Fibroblast of the aortic adventitia (primary cell): ENCODE measurements at regions not wholly inside any gene's neighbourhood (a gene's known extent, or its start where the extent isn't known, plus 50 kb on each side); places are given as distances from the start of the nearest gene placed in this dataset.

ENCODE experiments used
- DNase-seq: peaks from one replicate; pipeline ENCODE4 v3.0.0-alpha.2; 2010; ENCODE audit warnings: low read depth
- H3K4me3 ChIP-seq: 2 replicates; pipeline ENCODE4 v1.5.1; 2011; ENCODE audit warnings: low read depth, mild to moderate bottlenecking, control low read depth, low read length, moderate library complexity
- TF ChIP-seq, protein P1 (sequence below): IDR thresholded peaks from 2 replicates; pipeline ENCODE4 v1.5.1; 2011; ENCODE audit warnings: mild to moderate bottlenecking, low read length, control low read depth, inconsistent platforms; ENCODE audit not compliant: insufficient read depth

DNA sequence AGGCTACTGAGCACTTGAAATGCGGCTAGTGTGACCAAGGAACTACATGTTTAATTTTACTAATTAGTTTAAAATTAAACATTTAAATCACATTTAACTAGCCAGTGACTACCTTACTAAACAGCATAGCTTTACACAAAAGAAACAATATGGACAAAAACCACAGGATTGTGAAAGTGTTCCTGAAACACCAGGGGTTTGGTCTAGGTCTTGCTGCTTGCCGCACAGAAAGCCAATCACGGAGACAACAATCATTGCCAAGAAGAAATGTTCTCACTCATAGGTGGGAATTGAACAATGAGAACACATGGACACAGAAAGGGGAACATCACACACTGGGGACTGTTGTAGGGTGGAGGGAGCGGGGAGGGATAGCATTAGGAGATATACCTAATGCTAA is 309.5 kb downstream of the C11orf87 start:
- DNase-seq, result no peak
- TF ChIP-seq, protein P1, sequence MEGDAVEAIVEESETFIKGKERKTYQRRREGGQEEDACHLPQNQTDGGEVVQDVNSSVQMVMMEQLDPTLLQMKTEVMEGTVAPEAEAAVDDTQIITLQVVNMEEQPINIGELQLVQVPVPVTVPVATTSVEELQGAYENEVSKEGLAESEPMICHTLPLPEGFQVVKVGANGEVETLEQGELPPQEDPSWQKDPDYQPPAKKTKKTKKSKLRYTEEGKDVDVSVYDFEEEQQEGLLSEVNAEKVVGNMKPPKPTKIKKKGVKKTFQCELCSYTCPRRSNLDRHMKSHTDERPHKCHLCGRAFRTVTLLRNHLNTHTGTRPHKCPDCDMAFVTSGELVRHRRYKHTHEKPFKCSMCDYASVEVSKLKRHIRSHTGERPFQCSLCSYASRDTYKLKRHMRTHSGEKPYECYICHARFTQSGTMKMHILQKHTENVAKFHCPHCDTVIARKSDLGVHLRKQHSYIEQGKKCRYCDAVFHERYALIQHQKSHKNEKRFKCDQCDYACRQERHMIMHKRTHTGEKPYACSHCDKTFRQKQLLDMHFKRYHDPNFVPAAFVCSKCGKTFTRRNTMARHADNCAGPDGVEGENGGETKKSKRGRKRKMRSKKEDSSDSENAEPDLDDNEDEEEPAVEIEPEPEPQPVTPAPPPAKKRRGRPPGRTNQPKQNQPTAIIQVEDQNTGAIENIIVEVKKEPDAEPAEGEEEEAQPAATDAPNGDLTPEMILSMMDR, result no peak

DNA sequence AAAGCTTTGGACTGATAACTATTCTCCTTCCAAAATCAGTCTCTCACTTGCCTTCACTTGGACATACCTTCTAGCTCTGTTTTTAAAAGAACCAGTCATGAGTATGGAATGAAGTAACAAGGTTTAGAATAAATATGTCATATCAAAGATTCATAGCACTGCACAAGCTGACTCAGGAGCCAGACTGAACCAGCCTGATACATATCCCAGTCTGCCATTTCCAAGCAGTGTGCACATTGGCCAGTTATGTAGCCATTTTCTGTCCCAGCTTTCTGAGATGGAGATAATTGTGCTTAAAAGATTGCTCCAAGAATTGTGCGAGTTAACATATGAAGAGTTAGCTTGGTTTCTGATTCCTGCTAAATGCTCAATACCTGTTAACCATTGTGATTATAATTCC is 311.3 kb downstream of the C11orf87 start:
- TF ChIP-seq, protein P1, result no peak
- DNase-seq, result peak; percentile 33
- no peak overlapping the region for H3K4me3 ChIP-seq

More for the DNA sequence above, 309.5 kb downstream of the C11orf87 start:
- H3K4me3 ChIP-seq, result no peak overlapping the region

DNA sequence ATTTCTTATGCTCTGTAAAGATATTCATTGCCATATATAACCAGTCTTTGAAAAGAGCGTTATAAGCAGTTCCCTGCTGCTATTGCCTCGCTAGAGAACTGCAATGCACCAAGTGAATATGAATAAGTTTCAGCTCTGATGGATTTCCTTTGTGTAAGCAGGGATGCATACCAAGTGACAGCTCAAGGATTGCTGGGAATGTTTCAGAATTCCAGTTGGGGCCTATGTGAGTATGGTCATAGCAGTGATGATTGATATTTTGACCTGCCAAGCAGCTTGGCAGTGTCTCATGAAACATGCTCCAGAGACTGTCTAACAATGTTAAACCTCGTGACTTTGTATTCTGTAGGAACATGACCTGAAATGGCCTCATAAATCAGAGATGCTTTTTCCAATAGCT is 312.6 kb downstream of the C11orf87 start:
- TF ChIP-seq, protein P1, result no peak
- no peak overlapping the region for H3K4me3 ChIP-seq
- peak; percentile 46 for DNase-seq

DNA sequence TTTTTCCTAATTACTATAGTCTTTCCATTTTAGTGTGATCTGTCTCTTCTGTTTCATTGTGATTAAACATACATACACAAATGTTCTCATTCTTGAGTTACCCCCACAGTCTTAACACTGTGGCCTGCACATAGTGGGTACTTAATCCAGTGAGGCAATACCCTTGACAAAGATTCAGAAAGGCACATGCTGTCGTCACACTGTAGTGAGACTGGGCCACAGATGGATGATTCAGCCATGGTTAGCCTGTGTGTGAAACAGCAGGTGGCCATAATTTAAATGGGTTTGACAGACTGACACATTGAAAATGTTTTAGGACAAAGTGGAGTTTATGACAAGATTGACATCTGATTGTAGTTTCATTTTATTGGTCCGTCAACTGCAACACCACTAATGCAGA is 313.1 kb downstream of the C11orf87 start:
- no peak overlapping the region for H3K4me3 ChIP-seq
- TF ChIP-seq, protein P1, result no peak
- no peak for DNase-seq

DNA sequence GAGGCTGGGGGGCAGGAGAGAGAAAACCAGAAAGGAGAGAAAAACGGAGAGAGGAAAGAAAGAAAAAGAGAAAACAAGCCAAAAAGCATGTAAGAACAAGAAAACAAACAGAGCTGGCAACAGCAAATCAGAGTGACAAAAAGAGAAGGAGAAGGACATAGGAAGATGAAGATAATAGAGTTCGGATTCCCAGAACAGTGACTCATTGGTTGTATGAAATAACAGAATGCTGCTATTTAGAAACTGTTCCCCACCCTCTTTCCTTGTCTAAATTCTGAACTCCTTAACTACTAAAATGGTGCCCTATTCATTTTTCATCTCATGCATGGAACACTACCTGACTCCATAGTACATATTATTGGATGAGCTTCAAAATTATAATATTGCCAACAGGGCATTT is 317.4 kb downstream of the C11orf87 start:
- no peak overlapping the region for H3K4me3 ChIP-seq
- TF ChIP-seq, protein P1, result no peak
- peak; percentile 10 for DNase-seq

DNA sequence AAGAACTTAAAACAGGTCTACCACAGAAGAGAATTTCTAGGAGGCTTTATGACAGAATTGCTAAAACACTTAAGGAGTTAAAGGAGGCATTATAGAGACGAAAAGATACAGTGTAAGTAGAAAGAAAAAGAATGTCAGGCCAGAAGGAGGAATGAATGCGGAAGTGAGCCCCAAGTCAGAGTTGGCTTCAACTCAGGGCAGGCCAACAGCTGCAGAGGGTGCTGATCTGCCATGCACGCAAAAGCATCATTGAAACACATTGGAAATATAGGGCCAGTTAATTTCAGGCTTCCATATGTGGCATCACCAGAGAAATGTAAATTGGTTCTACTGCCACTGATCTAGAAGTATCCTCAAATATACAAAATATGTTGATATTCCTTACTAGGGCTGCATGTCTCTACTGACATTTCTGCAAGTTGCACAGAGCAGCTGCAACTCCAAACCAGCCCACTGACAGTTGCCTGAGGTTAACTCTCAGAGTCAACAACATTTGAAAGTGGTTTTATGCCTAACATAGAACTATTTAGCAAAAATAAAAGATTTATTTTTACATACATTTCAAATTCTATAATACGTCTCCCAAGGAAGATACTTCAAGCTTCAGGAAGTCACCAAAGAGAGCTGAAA is 324.1 kb downstream of the C11orf87 start:
- no peak overlapping the region for H3K4me3 ChIP-seq
- TF ChIP-seq, protein P1, result no peak
- DNase-seq, result no peak

DNA sequence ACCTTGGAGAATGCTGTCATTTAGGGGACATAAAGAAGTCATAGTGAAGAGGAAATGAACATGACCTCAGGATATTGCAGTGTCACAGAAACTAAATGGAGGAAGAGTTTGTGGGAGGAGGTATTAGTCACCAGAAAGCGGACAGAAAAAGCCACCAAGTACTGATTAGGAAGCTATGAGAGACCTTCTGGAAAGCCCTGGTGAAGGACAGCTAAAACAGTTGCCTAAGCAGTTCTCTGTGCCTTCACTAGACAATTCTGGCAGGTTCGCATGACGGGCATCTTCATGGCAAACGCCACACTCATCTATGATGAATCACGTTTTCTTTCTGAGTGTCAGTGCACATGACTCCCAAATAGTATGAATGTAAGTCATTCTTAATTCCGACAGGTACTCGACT is 325.8 kb downstream of the C11orf87 start:
- no peak for DNase-seq
- TF ChIP-seq, protein P1, result no peak
- H3K4me3 ChIP-seq, result no peak overlapping the region
